ENCODE measurements at regions not wholly inside any gene's neighbourhood (a gene's known extent, or its start where the extent isn't known, plus 50 kb on each side); places are given as distances from the start of the nearest gene placed in this dataset.

- DNase-seq (ENCODE audit: low spot score in 2 of 2): no peak
- WGBS, 2 donors: 72 to 84% methylated on average over 3 of the region's 3 CpGs
- no peak for TF ChIP-seq CTCF (IDR thresholded peaks at IDR 0.05)
- no peak for TF ChIP-seq POLR2A (IDR thresholded peaks at IDR 0.05)
- intact Hi-C loops (cut with DNase I; ENCODE audit: low total_unique reads): no loop called here
- H3K4me3 ChIP-seq (ENCODE audit: low read depth, poor library complexity, severe bottlenecking): no peak overlapping the region
These were observed 219.1 kb upstream of the ELAVL2 start for GRCh38 chr9:24045150-24045549.

DNA sequence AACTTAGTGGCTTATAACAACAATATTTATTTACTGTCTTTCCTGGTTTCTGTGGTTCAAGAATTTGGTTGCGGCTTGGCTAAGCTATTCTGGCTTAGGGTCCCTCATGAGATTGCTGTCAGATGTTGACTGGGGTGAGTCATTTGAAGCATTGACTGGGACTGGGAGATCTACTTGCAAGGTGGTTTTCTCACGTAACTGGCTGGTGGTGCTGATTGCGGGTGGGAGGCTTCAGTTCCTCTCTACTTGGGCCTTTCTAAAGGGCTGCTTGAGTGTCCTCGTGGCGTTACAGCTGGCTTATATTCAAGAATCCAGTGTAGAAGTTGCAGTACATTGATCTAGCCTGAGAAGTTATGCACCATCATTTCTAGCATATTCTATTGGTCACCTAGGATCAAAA, 218.5 kb upstream of the ELAVL2 start:
- 87 to 91% methylated on average over 5 of the region's 5 CpGs for WGBS, 2 donors
- DNase-seq (ENCODE audit: low spot score in 2 of 2): no peak
- intact Hi-C loops (cut with DNase I; ENCODE audit: low total_unique reads): loop anchor here (5.0 kb wide), 1 partner anchor 823 kb away; no protein-coding TSS in a partner anchor
- H3K4me3 ChIP-seq (ENCODE audit: low read depth, poor library complexity, severe bottlenecking): no peak overlapping the region
- no peak for TF ChIP-seq POLR2A (IDR thresholded peaks at IDR 0.05)
- TF ChIP-seq CTCF (IDR thresholded peaks at IDR 0.05): no peak

GRCh38 chr9:24041160-24041690, 215.2 kb upstream of the ELAVL2 start:
- no peak for DNase-seq (ENCODE audit: low spot score in 2 of 2)
- no peak overlapping the region for H3K4me3 ChIP-seq (ENCODE audit: low read depth, poor library complexity, severe bottlenecking)
- intact Hi-C loops (cut with DNase I; ENCODE audit: low total_unique reads): loop anchor here (5.0 kb wide), 1 partner anchor 826 kb away; no protein-coding TSS in a partner anchor
- 61 to 66% methylated on average over 5 of the region's 5 CpGs for WGBS, 2 donors
- TF ChIP-seq POLR2A (IDR thresholded peaks at IDR 0.05) (no peak), CTCF (IDR thresholded peaks at IDR 0.05) (no peak)

DNA sequence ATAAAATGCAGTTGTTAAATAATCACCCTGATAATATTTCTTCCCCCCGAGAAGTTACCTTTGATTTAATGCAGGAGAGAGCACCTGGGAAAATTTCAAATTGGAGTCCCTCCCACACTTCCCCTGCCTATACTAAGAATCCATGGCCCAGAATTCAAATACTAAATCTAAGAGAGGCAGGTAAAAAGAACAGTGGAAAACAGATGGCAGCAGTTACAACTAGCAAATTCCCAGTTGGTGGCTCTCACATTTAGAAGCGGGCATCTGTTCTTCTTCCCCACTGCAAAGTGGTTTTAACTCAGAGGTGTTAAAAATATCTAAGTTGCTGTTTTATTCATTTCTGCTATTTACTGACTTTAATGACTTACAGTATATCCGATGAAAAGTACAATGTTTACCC, 210.4 kb upstream of the ELAVL2 start:
- intact Hi-C loops (cut with DNase I; ENCODE audit: low total_unique reads): no loop called here
- H3K4me3 ChIP-seq (ENCODE audit: low read depth, poor library complexity, severe bottlenecking): no peak overlapping the region
- no peak for DNase-seq (ENCODE audit: low spot score in 2 of 2)
- WGBS, 2 donors: 53 to 56% methylated on average over 3 of the region's 3 CpGs
- no peak for TF ChIP-seq POLR2A (IDR thresholded peaks at IDR 0.05)
- TF ChIP-seq CTCF (IDR thresholded peaks at IDR 0.05): no peak

GRCh38 chr9:24035816-24036215, 209.8 kb upstream of the ELAVL2 start:
- no peak for TF ChIP-seq POLR2A (IDR thresholded peaks at IDR 0.05)
- TF ChIP-seq CTCF (IDR thresholded peaks at IDR 0.05): no peak
- intact Hi-C loops (cut with DNase I; ENCODE audit: low total_unique reads): no loop called here
- DNase-seq (ENCODE audit: low spot score in 2 of 2): no peak
- H3K4me3 ChIP-seq (ENCODE audit: low read depth, poor library complexity, severe bottlenecking): no peak overlapping the region

DNA sequence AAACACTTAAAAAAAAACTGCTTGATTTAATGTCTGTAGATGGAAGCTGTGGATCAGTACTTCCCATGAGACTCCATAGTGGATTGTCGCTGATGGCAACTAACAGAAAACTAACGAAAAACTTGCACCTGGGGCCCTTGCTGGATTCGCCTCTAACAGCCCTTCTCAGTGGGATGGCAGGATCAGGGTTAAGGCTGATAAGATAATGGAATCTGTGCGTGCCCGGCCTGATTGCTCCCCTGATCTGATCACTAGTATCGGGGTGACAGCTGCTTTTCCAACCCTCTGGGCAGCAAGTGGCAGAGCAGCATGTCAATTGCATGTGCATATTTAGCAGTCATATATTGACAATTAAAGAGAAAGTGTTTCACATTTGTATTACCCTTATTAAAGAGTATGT, 185.8 kb upstream of the ELAVL2 start:
- intact Hi-C loops (cut with DNase I; ENCODE audit: low total_unique reads): loop anchor here (5.0 kb wide), 1 partner anchor 1115 kb away; no protein-coding TSS in a partner anchor
- 83 to 86% methylated on average over 6 of the region's 6 CpGs for WGBS, 2 donors
- peak in 1 of 2 donors; percentile 26 for DNase-seq (ENCODE audit: low spot score in 2 of 2)
- H3K4me3 ChIP-seq (ENCODE audit: low read depth, poor library complexity, severe bottlenecking): no peak overlapping the region
- TF ChIP-seq POLR2A (IDR thresholded peaks at IDR 0.05) (no peak), CTCF (IDR thresholded peaks at IDR 0.05) (no peak)

All from lower leg skin (tissue), 4 donors.